Colonic mucosa (tissue), 4 donors: ENCODE measurements at regions not wholly inside any gene's neighbourhood (a gene's known extent, or its start where the extent isn't known, plus 50 kb on each side); places are given as distances from the start of the nearest gene placed in this dataset.

Experiments
- DNase-seq: peaks from one replicate; pipeline ENCODE4 v3.0.0-alpha.2; 2020
- H3K27ac ChIP-seq: fragments of 200-600 bp; one replicate; pipeline ENCODE4 v1.8.0; 2021
- H3K27me3 ChIP-seq: fragments of 200-600 bp; one replicate; pipeline ENCODE4 v1.8.0; 2021
- H3K36me3 ChIP-seq: fragments of 200-600 bp; one replicate; pipeline ENCODE4 v1.8.0; 2021
- H3K4me1 ChIP-seq: fragments of 200-600 bp; one replicate; pipeline ENCODE4 v1.8.0; 2021; ENCODE audit warnings: mild to moderate bottlenecking
- H3K4me3 ChIP-seq: fragments of 200-600 bp; one replicate; pipeline ENCODE4 v1.8.0; 2021
- H3K9ac ChIP-seq, 2 donors: one replicate each; pipeline ENCODE4 v1.7.0; 2013; ENCODE audit warnings: control low read depth in 2 of 2, low read depth in 2 of 2, low read length in 2 of 2
- H3K9me3 ChIP-seq: fragments of 200-600 bp; one replicate; pipeline ENCODE4 v1.8.0; 2021
- intact Hi-C: fragments of 100-400 bp; cut with DNase I; formaldehyde crosslinking; loops from one replicate; pipeline ENCODE4 v1.14.1; 2022
- TF ChIP-seq, protein P1 (sequence below): fragments of 200-600 bp; IDR thresholded peaks from one replicate; pipeline ENCODE4 v1.8.0; 2022; ENCODE audit warnings: antibody characterized with exemption, mild to moderate bottlenecking
- donor health status: healthy.
- donor health status: DM: no; HTN: no; CAD: no.
- donor health status: DM: no; HTN: no; CAD: no.

DNA sequence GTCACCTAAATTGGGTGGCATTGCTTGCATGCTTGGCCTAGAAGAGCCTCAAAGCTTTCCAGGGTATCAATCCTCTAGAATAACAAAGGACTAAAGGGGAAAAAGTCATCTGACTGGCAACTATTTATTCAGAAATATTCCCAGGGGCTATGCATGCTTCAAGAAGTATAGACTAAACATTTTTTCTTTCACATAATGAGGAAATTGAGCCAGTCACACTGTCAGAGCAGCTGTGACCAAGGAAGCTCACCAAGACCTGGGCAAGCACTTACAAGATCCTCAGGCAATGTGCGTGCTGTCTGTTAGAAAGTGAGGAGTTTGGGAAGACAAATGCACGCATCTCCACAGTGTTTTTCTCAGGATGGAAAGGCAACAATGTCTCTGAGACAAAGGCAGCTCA is 747.2 kb downstream of the DIAPH3 start:
- H3K4me1 ChIP-seq: no peaks in the 10 kb centered on the region
- H3K27me3 ChIP-seq: no peaks in the 10 kb centered on the region
- intact Hi-C loops: no loop called here
- H3K4me3 ChIP-seq: no peak overlapping the region
- no peaks in the 10 kb centered on the region for H3K9me3 ChIP-seq
- TF ChIP-seq, protein P1, sequence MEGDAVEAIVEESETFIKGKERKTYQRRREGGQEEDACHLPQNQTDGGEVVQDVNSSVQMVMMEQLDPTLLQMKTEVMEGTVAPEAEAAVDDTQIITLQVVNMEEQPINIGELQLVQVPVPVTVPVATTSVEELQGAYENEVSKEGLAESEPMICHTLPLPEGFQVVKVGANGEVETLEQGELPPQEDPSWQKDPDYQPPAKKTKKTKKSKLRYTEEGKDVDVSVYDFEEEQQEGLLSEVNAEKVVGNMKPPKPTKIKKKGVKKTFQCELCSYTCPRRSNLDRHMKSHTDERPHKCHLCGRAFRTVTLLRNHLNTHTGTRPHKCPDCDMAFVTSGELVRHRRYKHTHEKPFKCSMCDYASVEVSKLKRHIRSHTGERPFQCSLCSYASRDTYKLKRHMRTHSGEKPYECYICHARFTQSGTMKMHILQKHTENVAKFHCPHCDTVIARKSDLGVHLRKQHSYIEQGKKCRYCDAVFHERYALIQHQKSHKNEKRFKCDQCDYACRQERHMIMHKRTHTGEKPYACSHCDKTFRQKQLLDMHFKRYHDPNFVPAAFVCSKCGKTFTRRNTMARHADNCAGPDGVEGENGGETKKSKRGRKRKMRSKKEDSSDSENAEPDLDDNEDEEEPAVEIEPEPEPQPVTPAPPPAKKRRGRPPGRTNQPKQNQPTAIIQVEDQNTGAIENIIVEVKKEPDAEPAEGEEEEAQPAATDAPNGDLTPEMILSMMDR: no peak
- no peaks in the 10 kb centered on the region for H3K36me3 ChIP-seq
- DNase-seq: no peak
- H3K27ac ChIP-seq: no peak overlapping the region
- no peak overlapping the region for H3K9ac ChIP-seq

DNA sequence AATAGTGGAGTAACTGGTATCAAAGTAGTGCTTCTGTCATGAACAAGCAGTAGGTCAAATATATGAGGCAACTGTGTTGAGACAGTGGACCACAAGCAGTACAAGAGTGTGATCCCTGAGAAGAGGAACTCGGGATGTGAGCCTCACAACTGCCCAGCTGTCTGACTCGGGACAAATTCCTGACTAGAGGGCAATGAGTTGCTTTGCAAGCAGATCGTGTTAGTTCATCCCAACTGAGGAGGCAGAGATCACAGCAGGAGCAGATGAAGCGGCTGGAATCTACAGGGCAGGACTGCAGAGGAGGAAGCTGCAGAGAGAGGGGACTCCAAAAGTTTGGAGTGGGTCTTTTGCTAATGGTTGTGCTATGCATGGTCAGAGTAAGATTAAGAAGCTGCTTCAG is 741.1 kb downstream of the DIAPH3 start:
- Histone ChIP-seq H3K4me1 (no peaks in the 10 kb centered on the region), H3K27ac (no peak overlapping the region), H3K27me3 (no peaks in the 10 kb centered on the region), H3K9me3 (no peaks in the 10 kb centered on the region), H3K36me3 (no peaks in the 10 kb centered on the region), H3K4me3 (no peak overlapping the region), H3K9ac (no peak overlapping the region)
- intact Hi-C loops: no loop called here
- no peak for DNase-seq
- TF ChIP-seq, protein P1: no peak

DNA sequence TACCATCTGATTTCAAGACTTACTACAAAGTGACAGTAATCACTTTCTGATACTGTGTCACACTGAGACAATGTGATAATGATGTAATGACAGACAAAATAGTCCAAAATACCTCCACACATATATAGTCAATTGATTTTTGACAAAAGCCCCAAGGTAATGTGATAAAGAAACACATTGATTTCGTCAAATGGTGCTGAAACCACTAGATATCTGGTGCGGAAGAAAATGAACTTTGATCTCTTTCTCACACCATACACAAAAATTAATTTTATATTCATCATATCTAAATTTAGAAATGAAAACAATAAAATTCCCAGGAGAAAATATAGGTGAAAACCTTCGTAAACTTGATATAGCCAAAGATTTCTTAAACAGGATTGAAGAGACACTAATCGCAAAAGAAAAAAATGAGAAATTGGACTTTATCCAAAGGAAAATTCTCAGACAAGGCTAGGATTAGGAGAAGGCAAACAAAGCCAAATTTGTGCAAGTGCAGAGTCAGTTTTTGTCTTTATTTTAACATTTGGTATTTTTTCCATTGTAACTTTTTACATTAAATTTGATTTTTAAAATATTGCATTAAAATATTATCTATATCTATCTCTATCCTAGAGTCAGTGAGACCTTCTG is 739.9 kb downstream of the DIAPH3 start:
- intact Hi-C loops: no loop called here
- no peaks in the 10 kb centered on the region for H3K36me3 ChIP-seq
- H3K4me1 ChIP-seq: no peaks in the 10 kb centered on the region

DNA sequence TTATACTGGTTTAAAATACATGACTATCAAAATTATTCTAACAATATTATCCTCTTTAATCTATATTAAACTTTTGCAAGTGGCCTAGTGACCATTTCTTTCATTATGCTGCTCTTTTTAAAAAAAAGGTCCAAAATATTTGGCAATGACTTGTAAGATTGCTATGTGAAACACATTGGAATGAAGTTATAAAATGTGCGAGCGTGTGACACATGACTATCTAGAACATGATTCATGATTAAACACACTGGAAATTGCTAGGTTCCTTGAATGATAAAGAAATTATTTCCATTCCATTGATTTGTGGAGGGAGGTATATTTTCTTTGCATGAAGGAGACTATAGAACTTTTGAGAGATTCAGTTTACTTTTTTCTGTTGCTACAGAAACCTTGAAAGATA is 739.1 kb downstream of the DIAPH3 start:
- intact Hi-C loops: no loop called here
- H3K27ac ChIP-seq: no peak overlapping the region
- TF ChIP-seq, protein P1: no peak

More for the DNA sequence above, 739.9 kb downstream of the DIAPH3 start:
- no peak overlapping the region for H3K4me3 ChIP-seq
- no peaks in the 10 kb centered on the region for H3K9me3 ChIP-seq
- no peak overlapping the region for H3K9ac ChIP-seq
- TF ChIP-seq, protein P1: no peak
- H3K27ac ChIP-seq: no peak overlapping the region
- H3K27me3 ChIP-seq: no peaks in the 10 kb centered on the region
- DNase-seq: no peak

DNA sequence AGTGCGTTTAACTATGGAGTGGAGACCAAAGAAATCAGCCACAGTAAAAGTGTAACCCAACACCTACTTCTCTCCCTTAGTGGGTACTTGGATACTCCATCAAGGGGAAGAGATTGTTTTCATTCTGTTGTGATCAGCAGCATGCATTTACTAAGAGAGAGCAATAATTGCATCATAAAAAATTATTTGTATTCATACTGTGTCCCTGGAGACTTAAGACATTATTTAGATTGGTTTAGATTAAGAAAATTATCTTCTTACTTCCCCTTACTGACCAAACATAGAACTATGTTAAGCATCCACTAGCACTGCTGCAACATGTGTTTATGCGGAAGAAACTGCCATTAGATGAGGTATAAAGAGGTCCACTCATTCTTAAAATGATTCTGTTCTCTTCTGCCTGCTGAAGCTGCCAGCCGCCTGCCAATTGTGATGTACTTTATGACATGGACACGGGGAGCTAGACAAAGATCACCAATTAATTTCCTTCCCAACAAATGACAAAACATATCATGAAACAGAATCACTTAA is 738.5 kb downstream of the DIAPH3 start:
- H3K36me3 ChIP-seq: no peaks in the 10 kb centered on the region
- TF ChIP-seq, protein P1: no peak
- H3K9me3 ChIP-seq: no peaks in the 10 kb centered on the region
- no peaks in the 10 kb centered on the region for H3K27me3 ChIP-seq
- no peaks in the 10 kb centered on the region for H3K4me1 ChIP-seq
- no peak overlapping the region for H3K27ac ChIP-seq
- DNase-seq: no peak
- no peak overlapping the region for H3K4me3 ChIP-seq
- intact Hi-C loops: no loop called here
- H3K9ac ChIP-seq: no peak overlapping the region

More for the DNA sequence above, 739.1 kb downstream of the DIAPH3 start:
- DNase-seq: no peak
- no peak overlapping the region for H3K4me3 ChIP-seq
- H3K36me3 ChIP-seq: no peaks in the 10 kb centered on the region
- no peak overlapping the region for H3K9ac ChIP-seq
- H3K27me3 ChIP-seq: no peaks in the 10 kb centered on the region
- H3K9me3 ChIP-seq: no peaks in the 10 kb centered on the region
- no peaks in the 10 kb centered on the region for H3K4me1 ChIP-seq
